Mucosa of stomach (tissue), 1 donor: ENCODE measurements at regions not wholly inside any gene's neighbourhood (a gene's known extent, or its start where the extent isn't known, plus 50 kb on each side); places are given as distances from the start of the nearest gene placed in this dataset.
"Not testable (repeated sequence)": the region's sequence is repeated elsewhere in the genome, so short reads cannot be mapped to it uniquely, and the experiment has no call there.

Experiments used
- H3K27me3 ChIP-seq: one replicate; pipeline ENCODE4 v1.7.0; 2013; ENCODE audit warnings: mild to moderate bottlenecking, low read length; ENCODE audit not compliant: control insufficient read depth, insufficient read depth
- H3K36me3 ChIP-seq: one replicate; pipeline ENCODE4 v1.7.0; 2013; ENCODE audit warnings: low read length; ENCODE audit not compliant: control insufficient read depth, insufficient read depth
- H3K4me1 ChIP-seq: one replicate; pipeline ENCODE4 v1.7.0; 2013; ENCODE audit warnings: mild to moderate bottlenecking, low read length; ENCODE audit not compliant: control insufficient read depth, insufficient read depth
- H3K4me3 ChIP-seq: one replicate; pipeline ENCODE4 v1.7.0; 2013; ENCODE audit warnings: low read length
- H3K9ac ChIP-seq: one replicate; pipeline ENCODE4 v1.7.0; 2013; ENCODE audit warnings: mild to moderate bottlenecking, low read length, moderate library complexity
- H3K9me3 ChIP-seq: one replicate; pipeline ENCODE4 v1.7.0; 2013; ENCODE audit warnings: mild to moderate bottlenecking, low read length, moderate library complexity; ENCODE audit not compliant: control insufficient read depth
- donor health status: Pancreatic carcinoma.

- Histone ChIP-seq H3K4me3 (no peak overlapping the region), H3K9me3 (no peaks in the 10 kb centered on the region), H3K27me3 (no peaks in the 10 kb centered on the region), H3K36me3 (no peaks in the 10 kb centered on the region), H3K4me1 (peaks cover 9% of the 10 kb centered on the region), H3K9ac (no peak overlapping the region)
Measured at GRCh38 chr14:50028458-50028857, 87.9 kb downstream of the VCPKMT start.

GRCh38 chr14:50030036-50030435 is 86.3 kb downstream of the VCPKMT start:
- Histone ChIP-seq H3K36me3 (no peaks in the 10 kb centered on the region), H3K4me3 (no peak overlapping the region), H3K4me1 (no peaks in the 10 kb centered on the region), H3K9me3 (no peaks in the 10 kb centered on the region), H3K27me3 (no peaks in the 10 kb centered on the region), H3K9ac (no peak overlapping the region)

- not testable (repeated sequence) for H3K9ac ChIP-seq, H3K9me3 ChIP-seq, H3K36me3 ChIP-seq, H3K27me3 ChIP-seq, H3K4me3 ChIP-seq, H3K4me1 ChIP-seq
Measured at GRCh38 chr14:50030911-50031310, 85.5 kb downstream of the VCPKMT start.

GRCh38 chr14:50031602-50032313 is 84.6 kb downstream of the VCPKMT start:
- H3K36me3 ChIP-seq: no peaks in the 10 kb centered on the region
- H3K4me1 ChIP-seq: peaks cover 4% of the 10 kb centered on the region
- no peak overlapping the region for H3K9ac ChIP-seq
- H3K9me3 ChIP-seq: no peaks in the 10 kb centered on the region
- no peak overlapping the region for H3K4me3 ChIP-seq
- no peaks in the 10 kb centered on the region for H3K27me3 ChIP-seq

GRCh38 chr14:50032462-50033167 is 83.8 kb downstream of the VCPKMT start:
- H3K9ac ChIP-seq, H3K9me3 ChIP-seq, H3K4me1 ChIP-seq, H3K27me3 ChIP-seq, H3K4me3 ChIP-seq, H3K36me3 ChIP-seq: not testable (repeated sequence)

GRCh38 chr14:50035214-50035613 is 81.2 kb downstream of the VCPKMT start:
- Histone ChIP-seq H3K9ac (no peak overlapping the region), H3K9me3 (no peaks in the 10 kb centered on the region), H3K4me1 (peaks cover 11% of the 10 kb centered on the region), H3K27me3 (no peaks in the 10 kb centered on the region), H3K36me3 (no peaks in the 10 kb centered on the region), H3K4me3 (no peak overlapping the region)

GRCh38 chr14:50036211-50036610 is 80.2 kb downstream of the VCPKMT start:
- Histone ChIP-seq H3K9ac (no peak overlapping the region), H3K36me3 (no peaks in the 10 kb centered on the region), H3K4me1 (peaks cover 21% of the 10 kb centered on the region), H3K4me3 (no peak overlapping the region), H3K27me3 (no peaks in the 10 kb centered on the region), H3K9me3 (no peaks in the 10 kb centered on the region)

- Histone ChIP-seq H3K4me1 (peaks cover 23% of the 10 kb centered on the region), H3K9me3 (no peaks in the 10 kb centered on the region), H3K4me3 (no peak overlapping the region), H3K36me3 (no peaks in the 10 kb centered on the region), H3K27me3 (no peaks in the 10 kb centered on the region), H3K9ac (no peak overlapping the region)
Measured at GRCh38 chr14:50036637-50037036, 79.7 kb downstream of the VCPKMT start.

GRCh38 chr14:50037240-50037639 is 79.1 kb downstream of the VCPKMT start:
- Histone ChIP-seq H3K9ac (no peak overlapping the region), H3K4me3 (no peak overlapping the region), H3K36me3 (no peaks in the 10 kb centered on the region), H3K4me1 (peaks cover 23% of the 10 kb centered on the region), H3K9me3 (no peaks in the 10 kb centered on the region), H3K27me3 (no peaks in the 10 kb centered on the region)

GRCh38 chr14:50037852-50038251 is 78.5 kb downstream of the VCPKMT start:
- Histone ChIP-seq H3K4me1 (peaks cover 23% of the 10 kb centered on the region), H3K36me3 (no peaks in the 10 kb centered on the region), H3K9me3 (no peaks in the 10 kb centered on the region), H3K9ac (no peak overlapping the region), H3K4me3 (no peak overlapping the region), H3K27me3 (no peaks in the 10 kb centered on the region)

- no peak overlapping the region for H3K9ac ChIP-seq
- H3K27me3 ChIP-seq: no peaks in the 10 kb centered on the region
- H3K4me1 ChIP-seq: peaks cover 24% of the 10 kb centered on the region
- no peak overlapping the region for H3K4me3 ChIP-seq
- no peaks in the 10 kb centered on the region for H3K9me3 ChIP-seq
- H3K36me3 ChIP-seq: no peaks in the 10 kb centered on the region
Measured at GRCh38 chr14:50038398-50039119, 77.8 kb downstream of the VCPKMT start.

- Histone ChIP-seq H3K9ac (no peak overlapping the region), H3K4me3 (no peak overlapping the region), H3K27me3 (no peaks in the 10 kb centered on the region), H3K9me3 (no peaks in the 10 kb centered on the region), H3K4me1 (peaks cover 29% of the 10 kb centered on the region), H3K36me3 (no peaks in the 10 kb centered on the region)
Measured at GRCh38 chr14:50039120-50039517, 77.3 kb downstream of the VCPKMT start.
